ENCODE measurements at regions not wholly inside any gene's neighbourhood (a gene's known extent, or its start where the extent isn't known, plus 50 kb on each side); places are given as distances from the start of the nearest gene placed in this dataset.

GRCh38 chr13:22717036-22717435 is 463.7 kb upstream of the SGCG start:
- Mint-ChIP-seq H3K4me1 (no peaks in the 10 kb centered on the region), H3K4me3 (no peak overlapping the region), H3K9me3 (peaks cover 0 to 2% (median 0%) of the 10 kb centered on the region in 8 donors), H3K36me3 (no peaks in the 10 kb centered on the region), H3K27ac (no peak overlapping the region), H3K27me3 (no peaks in the 10 kb centered on the region)
- Histone ChIP-seq H3K4me1 (ENCODE audit: insufficient read depth, low read length) (no peaks in the 10 kb centered on the region), H3K27me3 (ENCODE audit: insufficient read depth, low read length) (no peaks in the 10 kb centered on the region), H3K4me3 (ENCODE audit: low read length in 2 of 2) (no peak overlapping the region), H3K9me3 (ENCODE audit: control insufficient read depth in 1 of 2, low read length in 2 of 2) (no peaks in the 10 kb centered on the region), H3K27ac (ENCODE audit: low read depth, low read length) (no peak overlapping the region), H3K36me3 (ENCODE audit: insufficient read depth, low read length) (no peaks in the 10 kb centered on the region)
- CTCF ChIA-PET (ENCODE audit: partially characterized antibody) = no interaction called here
- intact Hi-C loops (cut with micrococcal nuclease) = no loop called here
- POLR2A ChIA-PET (ENCODE audit: partially characterized antibody) = no interaction called here
- DNase-seq = no peak

DNA sequence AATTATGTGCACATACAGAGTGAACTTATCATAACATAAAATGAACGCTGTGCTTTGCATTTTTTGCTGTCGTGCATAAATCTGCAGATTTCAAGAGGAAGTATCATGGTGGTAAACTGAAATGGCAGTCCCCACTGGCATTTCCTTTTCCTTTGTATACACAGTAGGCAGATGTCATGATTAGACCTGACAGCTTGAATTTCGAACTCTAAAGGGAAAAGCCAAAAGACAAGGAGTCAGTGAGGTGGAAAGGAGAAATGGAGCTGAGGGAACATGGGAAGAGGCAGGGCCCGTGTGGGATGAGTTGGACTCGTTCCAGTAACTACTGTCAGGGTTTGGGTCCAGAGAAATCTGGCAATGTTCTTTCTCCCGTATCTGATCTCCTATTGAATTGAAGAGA is 454.1 kb upstream of the SGCG start:
- no peaks in the 10 kb centered on the region for H3K4me1 ChIP-seq (ENCODE audit: insufficient read depth, low read length)
- H3K27ac Mint-ChIP-seq = no peak overlapping the region
- H3K4me3 Mint-ChIP-seq = no peak overlapping the region
- peaks cover 0 to 2% (median 0%) of the 10 kb centered on the region in 8 donors for H3K9me3 Mint-ChIP-seq
- CTCF ChIA-PET (ENCODE audit: partially characterized antibody) = no interaction called here
- H3K36me3 Mint-ChIP-seq = no peaks in the 10 kb centered on the region
- H3K4me3 ChIP-seq (ENCODE audit: low read length in 2 of 2) = no peak overlapping the region
- H3K27ac ChIP-seq (ENCODE audit: low read depth, low read length) = no peak overlapping the region
- POLR2A ChIA-PET (ENCODE audit: partially characterized antibody) = no interaction called here
- no peaks in the 10 kb centered on the region for H3K27me3 ChIP-seq (ENCODE audit: insufficient read depth, low read length)
- H3K36me3 ChIP-seq (ENCODE audit: insufficient read depth, low read length) = no peaks in the 10 kb centered on the region
- H3K4me1 Mint-ChIP-seq = no peaks in the 10 kb centered on the region
- no peaks in the 10 kb centered on the region for H3K9me3 ChIP-seq (ENCODE audit: control insufficient read depth in 1 of 2, low read length in 2 of 2)
- intact Hi-C loops (cut with micrococcal nuclease) = no loop called here
- DNase-seq = no peak
- H3K27me3 Mint-ChIP-seq = peaks cover 0 to 6% of the 10 kb centered on the region in 2 donors

DNA sequence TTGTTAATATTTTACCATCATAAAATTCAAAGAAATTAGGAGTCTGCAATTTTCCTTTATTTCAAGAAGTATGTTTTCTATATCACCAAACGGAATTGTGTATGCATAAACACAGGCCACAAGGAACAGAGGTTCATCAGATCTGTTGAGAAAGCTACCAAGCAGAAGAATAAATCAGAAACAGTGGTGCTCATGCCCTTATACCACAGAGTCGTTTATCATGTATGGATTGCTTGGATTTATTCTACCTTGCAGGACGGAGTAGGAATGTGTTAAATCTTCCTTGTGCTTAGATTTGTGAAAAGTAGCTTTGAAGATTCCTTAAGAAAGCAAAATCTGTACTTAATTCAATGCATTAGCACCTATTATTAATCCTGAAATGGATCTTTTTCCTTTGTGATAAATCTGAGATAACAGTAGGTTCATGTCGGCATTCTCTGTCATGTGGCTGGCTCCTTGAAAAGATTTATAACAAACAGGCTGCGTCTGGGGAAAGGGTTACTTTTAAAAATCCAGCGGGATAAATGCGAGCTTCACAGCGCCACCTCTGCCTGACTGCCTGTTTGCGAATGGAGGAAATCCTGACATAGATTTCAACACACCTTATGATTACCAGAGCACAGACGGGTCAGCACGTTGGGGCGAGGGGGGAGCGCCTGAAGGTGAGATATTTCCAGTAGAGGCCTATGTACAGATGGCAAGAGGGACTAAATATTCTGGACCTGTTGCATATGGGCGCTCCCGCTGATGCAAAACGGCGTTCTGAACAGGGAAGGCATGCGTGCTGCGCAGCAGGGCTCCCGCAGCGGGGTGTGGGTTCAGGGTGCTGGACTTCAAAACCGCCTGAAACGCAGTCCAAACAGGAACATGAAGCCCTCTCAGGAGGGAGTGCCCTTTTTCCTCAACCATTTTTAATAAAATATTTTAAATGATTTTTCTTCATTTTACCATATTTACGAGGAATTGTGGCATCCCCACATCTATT is 445.5 kb upstream of the SGCG start:
- no peaks in the 10 kb centered on the region for H3K27me3 ChIP-seq (ENCODE audit: insufficient read depth, low read length)
- ChIA-PET POLR2A (ENCODE audit: partially characterized antibody) (no interaction called here), CTCF (ENCODE audit: partially characterized antibody) (no interaction called here)
- no peak overlapping the region for H3K4me3 ChIP-seq (ENCODE audit: low read length in 2 of 2)
- no peaks in the 10 kb centered on the region for H3K4me1 ChIP-seq (ENCODE audit: insufficient read depth, low read length)
- H3K27ac Mint-ChIP-seq = no peak overlapping the region
- H3K36me3 ChIP-seq (ENCODE audit: insufficient read depth, low read length) = no peaks in the 10 kb centered on the region
- no peaks in the 10 kb centered on the region for H3K9me3 Mint-ChIP-seq
- no peaks in the 10 kb centered on the region for H3K4me1 Mint-ChIP-seq
- peaks cover 0 to 4% of the 10 kb centered on the region in 2 donors for H3K27me3 Mint-ChIP-seq
- no peaks in the 10 kb centered on the region for H3K9me3 ChIP-seq (ENCODE audit: control insufficient read depth in 1 of 2, low read length in 2 of 2)
- H3K36me3 Mint-ChIP-seq = no peaks in the 10 kb centered on the region
- no peak for DNase-seq
- intact Hi-C loops (cut with micrococcal nuclease) = no loop called here
- H3K4me3 Mint-ChIP-seq = no peak overlapping the region
- no peak overlapping the region for H3K27ac ChIP-seq (ENCODE audit: low read depth, low read length)

DNA sequence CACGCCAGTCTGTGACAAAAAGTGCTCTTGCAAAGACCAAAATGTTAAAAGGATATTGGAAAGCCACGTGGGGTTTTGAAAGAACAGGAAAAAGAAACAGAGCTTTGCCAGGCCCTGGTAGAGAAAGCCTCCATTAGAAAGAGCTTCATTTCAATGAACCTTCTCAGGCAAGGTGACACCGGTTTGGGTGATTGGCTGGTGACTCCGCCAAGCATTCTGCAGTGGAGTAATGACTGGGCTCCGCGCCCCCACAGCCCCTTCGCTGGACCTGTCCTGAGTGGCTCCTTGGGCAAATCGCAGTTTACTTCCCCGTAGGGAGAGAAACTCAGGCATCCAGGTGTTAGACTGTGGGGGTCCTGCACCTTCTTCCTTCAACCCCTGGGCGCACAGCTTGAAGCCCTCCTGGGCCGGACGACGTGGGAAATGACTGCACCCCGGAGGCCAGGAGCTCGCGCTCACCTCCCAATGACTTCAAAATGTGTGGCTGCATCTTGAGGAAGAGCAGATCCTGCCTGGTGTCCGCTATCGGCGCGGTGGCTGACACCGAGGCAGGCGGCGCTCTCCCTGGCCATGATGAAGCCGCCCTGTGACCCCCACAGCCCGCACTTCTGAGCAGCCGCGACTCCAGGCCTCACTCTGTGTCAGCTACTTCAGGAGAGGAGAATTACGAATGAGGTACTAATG is 444.6 kb upstream of the SGCG start:
- Mint-ChIP-seq H3K4me3 (no peak overlapping the region), H3K36me3 (no peaks in the 10 kb centered on the region), H3K27me3 (peaks cover 0 to 4% of the 10 kb centered on the region in 2 donors), H3K4me1 (no peaks in the 10 kb centered on the region), H3K9me3 (peaks cover 0 to 2% (median 0%) of the 10 kb centered on the region in 8 donors), H3K27ac (no peak overlapping the region)
- Histone ChIP-seq H3K9me3 (ENCODE audit: control insufficient read depth in 1 of 2, low read length in 2 of 2) (no peaks in the 10 kb centered on the region), H3K4me3 (ENCODE audit: low read length in 2 of 2) (no peak overlapping the region), H3K27ac (ENCODE audit: low read depth, low read length) (no peak overlapping the region), H3K4me1 (ENCODE audit: insufficient read depth, low read length) (no peaks in the 10 kb centered on the region), H3K36me3 (ENCODE audit: insufficient read depth, low read length) (no peaks in the 10 kb centered on the region), H3K27me3 (ENCODE audit: insufficient read depth, low read length) (no peaks in the 10 kb centered on the region)
- POLR2A ChIA-PET (ENCODE audit: partially characterized antibody) = no interaction called here
- CTCF ChIA-PET (ENCODE audit: partially characterized antibody) = no interaction called here
- no peak for DNase-seq
- intact Hi-C loops (cut with micrococcal nuclease) = no loop called here

DNA sequence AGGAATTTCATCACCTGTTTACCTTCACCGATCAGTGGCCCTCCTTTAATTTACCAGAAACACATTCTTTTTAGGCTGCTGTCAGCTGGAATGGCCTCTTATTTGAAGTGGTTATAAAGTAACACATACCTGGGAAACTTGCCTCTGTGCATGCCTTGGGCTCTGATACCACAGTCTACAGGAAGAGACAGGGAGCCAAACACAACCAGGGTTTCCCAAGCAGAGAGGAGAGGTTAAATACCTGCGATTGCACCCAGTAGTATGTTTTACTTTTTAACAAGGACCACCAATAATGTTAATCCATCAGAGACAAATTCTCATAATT is 444.0 kb upstream of the SGCG start:
- H3K9me3 Mint-ChIP-seq = peaks cover 0 to 2% (median 0%) of the 10 kb centered on the region in 8 donors
- DNase-seq = no peak
- H3K4me1 Mint-ChIP-seq = no peaks in the 10 kb centered on the region
- H3K9me3 ChIP-seq (ENCODE audit: control insufficient read depth in 1 of 2, low read length in 2 of 2) = no peaks in the 10 kb centered on the region
- peaks cover 0 to 4% of the 10 kb centered on the region in 2 donors for H3K27me3 Mint-ChIP-seq
- H3K4me1 ChIP-seq (ENCODE audit: insufficient read depth, low read length) = no peaks in the 10 kb centered on the region
- H3K27ac ChIP-seq (ENCODE audit: low read depth, low read length) = no peak overlapping the region
- POLR2A ChIA-PET (ENCODE audit: partially characterized antibody) = no interaction called here
- no peak overlapping the region for H3K4me3 Mint-ChIP-seq
- H3K4me3 ChIP-seq (ENCODE audit: low read length in 2 of 2) = no peak overlapping the region
- intact Hi-C loops (cut with micrococcal nuclease) = no loop called here
- CTCF ChIA-PET (ENCODE audit: partially characterized antibody) = no interaction called here
- H3K36me3 ChIP-seq (ENCODE audit: insufficient read depth, low read length) = no peaks in the 10 kb centered on the region
- H3K27me3 ChIP-seq (ENCODE audit: insufficient read depth, low read length) = no peaks in the 10 kb centered on the region
- H3K27ac Mint-ChIP-seq = no peak overlapping the region
- H3K36me3 Mint-ChIP-seq = no peaks in the 10 kb centered on the region

DNA sequence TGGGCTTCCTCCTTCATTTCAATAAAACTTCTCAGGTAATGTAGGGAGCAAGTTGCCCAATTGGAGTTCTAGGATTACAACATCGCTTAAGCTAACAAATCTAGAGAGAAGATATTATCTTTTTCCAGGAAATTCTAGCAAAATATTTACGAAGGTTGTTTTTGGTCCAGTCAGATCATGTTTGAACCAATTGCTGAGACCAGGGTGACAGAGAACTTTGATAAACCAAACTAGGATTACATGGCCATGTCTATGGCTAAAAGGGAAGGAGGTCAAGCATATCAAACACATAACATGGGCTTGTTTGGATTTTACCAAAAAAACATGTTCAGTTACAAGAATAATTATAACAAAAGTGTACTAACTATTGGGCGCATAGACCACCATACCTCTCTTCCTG is 442.4 kb upstream of the SGCG start:
- no peaks in the 10 kb centered on the region for H3K36me3 Mint-ChIP-seq
- no peak overlapping the region for H3K4me3 Mint-ChIP-seq
- H3K4me1 Mint-ChIP-seq = no peaks in the 10 kb centered on the region
- DNase-seq = no peak
- H3K9me3 Mint-ChIP-seq = peaks cover 0 to 2% (median 0%) of the 10 kb centered on the region in 8 donors
- H3K27ac ChIP-seq (ENCODE audit: low read depth, low read length) = no peak overlapping the region
- peaks cover 0 to 4% of the 10 kb centered on the region in 2 donors for H3K27me3 Mint-ChIP-seq
- H3K27ac Mint-ChIP-seq = no peak overlapping the region
- no peaks in the 10 kb centered on the region for H3K9me3 ChIP-seq (ENCODE audit: control insufficient read depth in 1 of 2, low read length in 2 of 2)
- H3K4me1 ChIP-seq (ENCODE audit: insufficient read depth, low read length) = no peaks in the 10 kb centered on the region
- ChIA-PET POLR2A (ENCODE audit: partially characterized antibody) (no interaction called here), CTCF (ENCODE audit: partially characterized antibody) (no interaction called here)
- H3K4me3 ChIP-seq (ENCODE audit: low read length in 2 of 2) = no peak overlapping the region
- no peaks in the 10 kb centered on the region for H3K36me3 ChIP-seq (ENCODE audit: insufficient read depth, low read length)
- intact Hi-C loops (cut with micrococcal nuclease) = no loop called here
- no peaks in the 10 kb centered on the region for H3K27me3 ChIP-seq (ENCODE audit: insufficient read depth, low read length)

DNA sequence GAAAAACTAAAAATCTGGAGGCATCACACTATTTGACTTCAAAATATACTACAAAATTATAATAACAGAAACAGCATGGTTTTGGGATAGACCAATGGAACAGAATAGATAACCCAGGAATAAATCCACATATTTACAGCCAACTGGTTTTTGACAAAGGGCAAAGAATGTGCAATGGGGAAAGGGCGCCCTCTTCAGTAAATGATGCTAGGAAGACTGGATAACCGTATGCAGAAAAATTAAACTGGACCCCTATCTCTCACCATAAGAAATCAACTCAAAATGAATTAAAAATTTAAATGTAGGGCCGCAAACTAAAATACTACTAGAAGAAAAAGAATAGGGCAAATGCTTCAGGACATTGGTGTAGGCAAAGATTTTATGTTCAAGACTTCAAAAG is 440.5 kb upstream of the SGCG start:
- CTCF ChIA-PET (ENCODE audit: partially characterized antibody) = no interaction called here
- H3K9me3 Mint-ChIP-seq = peaks cover 0 to 2% (median 0%) of the 10 kb centered on the region in 8 donors
- intact Hi-C loops (cut with micrococcal nuclease) = no loop called here
- no peak overlapping the region for H3K27ac Mint-ChIP-seq
- Histone ChIP-seq H3K4me1 (ENCODE audit: insufficient read depth, low read length) (no peaks in the 10 kb centered on the region), H3K9me3 (ENCODE audit: control insufficient read depth in 1 of 2, low read length in 2 of 2) (no peaks in the 10 kb centered on the region), H3K4me3 (ENCODE audit: low read length in 2 of 2) (no peak overlapping the region), H3K27ac (ENCODE audit: low read depth, low read length) (no peak overlapping the region), H3K27me3 (ENCODE audit: insufficient read depth, low read length) (no peaks in the 10 kb centered on the region), H3K36me3 (ENCODE audit: insufficient read depth, low read length) (no peaks in the 10 kb centered on the region)
- no peaks in the 10 kb centered on the region for H3K4me1 Mint-ChIP-seq
- no peak overlapping the region for H3K4me3 Mint-ChIP-seq
- no peak for DNase-seq
- H3K27me3 Mint-ChIP-seq = peaks cover 0 to 2% of the 10 kb centered on the region in 2 donors
- POLR2A ChIA-PET (ENCODE audit: partially characterized antibody) = no interaction called here
- no peaks in the 10 kb centered on the region for H3K36me3 Mint-ChIP-seq

Data from CD4-positive, alpha-beta memory T cell (primary cell).